K562 (cell line): ENCODE measurements at regions not wholly inside any gene's neighbourhood (a gene's known extent, or its start where the extent isn't known, plus 50 kb on each side); places are given as distances from the start of the nearest gene placed in this dataset.

Experiments
- ATAC-seq: fragments of 200-7000 bp; cut with Tn5 transposase; 3 replicates; pipeline ENCODE4 v1.9.1; 2020; ENCODE audit warnings: moderate library complexity
- BruUV-seq: library from RNA; stranded (reverse); fragments of 400-500 nt; replicated peaks from 2 replicates; lab custom pipeline; 2021; lab: Mats Ljungman, UMichigan
- CTCF ChIA-PET: fragments of 300-600 bp; formaldehyde crosslinking; extraction: SDS; loops from one replicate; lab custom pipeline; 2021; ENCODE audit warnings: low intra/inter-chr PET ratio; lab: Yijun Ruan, JAX
- POLR2A ChIA-PET: fragments of 300-600, 350-650 bp; sonication (Branson Sonifier 250); formaldehyde crosslinking; extraction: SDS; loops from one replicate; lab custom pipeline; 2021; ENCODE audit warnings: antibody characterized with exemption, inconsistent platforms; lab: Yijun Ruan, JAX
- DNase-seq, 4 experiments: peaks; one replicate each; pipeline versions ENCODE4 v3.0.0 to v3.0.0-alpha.2; 2011 to 2018; ENCODE audit warnings: low spot score in 3 of 4, mixed read lengths in 3 of 4; ENCODE audit errors: extremely low read depth in 1 of 4
- FAIRE-seq: peaks from 2 replicates; lab custom pipeline; 2011; peaks lifted over from hg19 to GRCh38; lab: Jason Lieb, UNC
- H2AFZ ChIP-seq: 2 replicates; pipeline ENCODE4 v1.6.0; 2011; ENCODE audit warnings: low read depth, low read length, control low read depth, inconsistent platforms
- H3K27ac ChIP-seq: fragments of 200-600 bp; 3 replicates; pipeline ENCODE4 v1.8.0; 2011; ENCODE audit warnings: low read depth, mild to moderate bottlenecking, control low read depth, inconsistent platforms, low read length, moderate library complexity, mixed read lengths; ENCODE audit errors: extremely low read depth
- H3K27me3 ChIP-seq, 2 experiments: fragments of 300-600 bp in 1 of 2; 2 replicates in 1 of 2; 3 replicates in 1 of 2; pipeline versions ENCODE4 v1.6.0 to v1.8.0; 2011; ENCODE audit warnings: inconsistent platforms in 2 of 2, low read length in 2 of 2, mild to moderate bottlenecking in 1 of 2, mixed read lengths in 1 of 2, moderate library complexity in 1 of 2; ENCODE audit not compliant: control insufficient read depth in 2 of 2, insufficient read depth in 2 of 2
- H3K36me3 ChIP-seq: fragments of 300-600 bp; 3 replicates; pipeline ENCODE4 v1.8.0; 2011; ENCODE audit warnings: mild to moderate bottlenecking, low read length, inconsistent platforms; ENCODE audit not compliant: control insufficient read depth, insufficient read depth
- H3K4me1 ChIP-seq, 2 experiments: fragments of 200-600 bp in 1 of 2; replicated peaks in 1 of 2; 2 replicates in 1 of 2; 3 replicates in 1 of 2; pipeline versions ENCODE4 v1.5.1 to v1.8.0; 2011; ENCODE audit warnings: inconsistent platforms in 2 of 2, low read length in 2 of 2, mild to moderate bottlenecking in 1 of 2, mixed read lengths in 1 of 2, moderate library complexity in 1 of 2; ENCODE audit not compliant: control insufficient read depth in 2 of 2, insufficient read depth in 2 of 2
- H3K4me2 ChIP-seq: 2 replicates; pipeline ENCODE4 v1.6.1; 2011; ENCODE audit warnings: low read length, control low read depth, inconsistent platforms, mixed read lengths; ENCODE audit not compliant: insufficient read depth
- H3K4me3 ChIP-seq: fragments of 200-600 bp; sonication (generic), shearing (Covaris generic); 2 replicates; pipeline ENCODE4 v1.5.1; 2016; ENCODE audit warnings: control low read depth, inconsistent platforms
- H3K79me2 ChIP-seq: fragments of 200-600 bp; 3 replicates; pipeline ENCODE4 v1.8.0; 2011; ENCODE audit warnings: low read length, inconsistent platforms; ENCODE audit not compliant: control insufficient read depth, insufficient read depth
- H3K9ac ChIP-seq, 2 experiments: 2 replicates each; pipeline versions ENCODE4 v1.6.0 to v1.6.1; 2011; ENCODE audit warnings: low read depth in 2 of 2, low read length in 2 of 2, control low read depth in 1 of 2, inconsistent platforms in 1 of 2, mild to moderate bottlenecking in 1 of 2, mixed read lengths in 1 of 2; ENCODE audit not compliant: insufficient read depth in 1 of 2
- H3K9me1 ChIP-seq: one replicate; pipeline ENCODE4 v1.6.0; 2011; ENCODE audit warnings: inconsistent platforms, mild to moderate bottlenecking, low read length, moderate library complexity; ENCODE audit not compliant: control insufficient read depth, insufficient read depth
- H3K9me3 ChIP-seq: replicated peaks from 2 replicates; pipeline ENCODE4 v1.5.1; 2011; ENCODE audit warnings: low read depth, low read length, inconsistent platforms; ENCODE audit not compliant: control insufficient read depth, insufficient read depth
- H4K20me1 ChIP-seq: replicated peaks from 2 replicates; pipeline ENCODE4 v1.6.1; 2011; ENCODE audit warnings: low read length, inconsistent platforms, mixed read lengths; ENCODE audit not compliant: control insufficient read depth, insufficient read depth
- MLX ChIP-seq, 2 experiments: fragments of 450-650 bp in 1 of 2; sonication (generic) in 1 of 2; formaldehyde crosslinking; conservative IDR thresholded peaks; 2 replicates each; pipeline versions ENCODE4 v1.4.0 to v1.8.1; 2020 to 2022; ENCODE audit warnings: mild to moderate bottlenecking in 1 of 2, missing genetic modification reagents in 1 of 2
- SETDB1 ChIP-seq: IDR thresholded peaks from one replicate; pipeline ENCODE4 v1.6.1; 2012; ENCODE audit warnings: low read length, control low read depth, inconsistent platforms
- WGBS: fragments of 100-300 bp; shearing (Covaris generic); methylation state at CpG from one replicate; pipeline ENCODE4 v1.1.6; 2016; ENCODE audit warnings: low coverage, mixed read lengths; ENCODE audit not compliant: insufficient coverage; ENCODE audit errors: missing lambda C conversion rate; 5-methylcytosine and 5-hydroxymethylcytosine counted together
- in situ Hi-C: fragments of 300-500 bp; cut with MboI; formaldehyde crosslinking; loops from 4 replicates; pipeline ENCODE4 v1.15.0; 2018; ENCODE audit warnings: inconsistent platforms, mixed read lengths
- intact Hi-C: fragments of 100-400 bp; cut with micrococcal nuclease; formaldehyde crosslinking; loops from 2 replicates; pipeline ENCODE4 v1.14.2; 2022

- TF ChIP-seq SETDB1: no peak
Measured at GRCh38 chr9:107737610-107737986, 248.0 kb upstream of the KLF4 start (continued).

GRCh38 chr9:107735821-107736220, 246.3 kb upstream of the KLF4 start:
- ATAC-seq (no peak), FAIRE-seq (no peak), DNase-seq (no peak)
- no peaks in the 10 kb centered on the region for H4K20me1 ChIP-seq
- ChIA-PET CTCF (no interaction called here), POLR2A (no interaction called here)
- H3K79me2 ChIP-seq: no peaks in the 10 kb centered on the region
- WGBS: 8% methylated on average over 1 of the region's 1 CpG
- no peak overlapping the region for H3K27ac ChIP-seq
- H3K9ac ChIP-seq: no peak overlapping the region; a peak in 1 of 4 replicates
- peaks cover 16 to 58% of the 10 kb centered on the region in 2 experiments for H3K27me3 ChIP-seq
- no peaks in the 10 kb centered on the region for H3K36me3 ChIP-seq
- intact Hi-C loops (no loop called here), in situ Hi-C loops (no loop called here)
- no peak for TF ChIP-seq MLX (CRISPR knock-in tag; conservative IDR thresholded peaks at IDR 0.05)
- no peaks in the 10 kb centered on the region for H3K9me1 ChIP-seq
- H2AFZ ChIP-seq: no peak overlapping the region
- peaks cover 0 to 4% of the 10 kb centered on the region in 2 experiments; a peak in 2 of 5 replicates for H3K4me1 ChIP-seq
- no peaks in the 10 kb centered on the region for H3K9me3 ChIP-seq
- H3K4me3 ChIP-seq: no peak overlapping the region
- BruUV-seq: no TSS peak
- H3K4me2 ChIP-seq: no peak overlapping the region
